Neural cell (in vitro differentiated cells): ENCODE measurements at regions not wholly inside any gene's neighbourhood (a gene's known extent, or its start where the extent isn't known, plus 50 kb on each side); places are given as distances from the start of the nearest gene placed in this dataset.

Experiments used
- H2AFZ ChIP-seq: fragments of 200-600, 300-800 bp; sonication (generic), shearing (Covaris generic); 2 replicates; pipeline ENCODE4 v1.6.0; 2014; ENCODE audit warnings: low read depth, mild to moderate bottlenecking, antibody characterized with exemption, low read length, moderate library complexity
- H3F3A ChIP-seq: fragments of 200-600 bp; shearing (Covaris generic); 2 replicates; pipeline ENCODE4 v1.6.1; 2016; ENCODE audit warnings: mild to moderate bottlenecking, moderate library complexity, mixed read lengths, antibody characterized with exemption, low read length; ENCODE audit not compliant: insufficient read depth, poor library complexity, severe bottlenecking
- H3K27ac ChIP-seq: fragments of 200-600, 300-800 bp; sonication (generic), shearing (Covaris generic); 2 replicates; pipeline ENCODE4 v1.5.1; 2014; ENCODE audit warnings: mild to moderate bottlenecking, low read length, moderate library complexity
- H3K27me3 ChIP-seq: fragments of 300-800, 200-600 bp; sonication (generic), shearing (Covaris generic); 2 replicates; pipeline ENCODE4 v1.6.0; 2014; ENCODE audit warnings: mild to moderate bottlenecking, low read depth, low read length, moderate library complexity; ENCODE audit not compliant: insufficient read depth
- H3K36me3 ChIP-seq: fragments of 300-800, 200-600 bp; sonication (generic), shearing (Covaris generic); 2 replicates; pipeline ENCODE4 v1.5.1; 2014; ENCODE audit warnings: mild to moderate bottlenecking, antibody characterized with exemption, low read length, moderate library complexity; ENCODE audit not compliant: insufficient read depth
- H3K4me2 ChIP-seq: fragments of 300-800, 200-600 bp; sonication (generic), shearing (Covaris generic); 2 replicates; pipeline ENCODE4 v1.6.0; 2014; ENCODE audit warnings: mild to moderate bottlenecking, low read length
- H3K4me3 ChIP-seq: fragments of 300-800, 200-600 bp; sonication (generic), shearing (Covaris generic); 2 replicates; pipeline ENCODE4 v1.5.1; 2014; ENCODE audit warnings: mild to moderate bottlenecking, low read length, moderate library complexity
- H3K79me2 ChIP-seq: fragments of 200-600 bp; shearing (Covaris generic); replicated peaks from 2 replicates; pipeline ENCODE4 v1.6.0; 2014; ENCODE audit warnings: mild to moderate bottlenecking, low read length, moderate library complexity; ENCODE audit not compliant: insufficient read depth
- H3K9ac ChIP-seq: fragments of 300-800, 200-600 bp; sonication (generic), shearing (Covaris generic); 2 replicates; pipeline ENCODE4 v1.6.1; 2016; ENCODE audit warnings: mild to moderate bottlenecking, low read length, mixed read lengths
- H3K9me2 ChIP-seq: fragments of 200-600 bp; shearing (Covaris generic); 2 replicates; pipeline ENCODE4 v1.6.1; 2016; ENCODE audit warnings: mild to moderate bottlenecking, low read length, mixed read lengths; ENCODE audit not compliant: insufficient read depth
- H3K9me3 ChIP-seq: fragments of 200-600, 300-800 bp; sonication (generic), shearing (Covaris generic); 2 replicates; pipeline ENCODE4 v1.6.1; 2016; ENCODE audit warnings: mild to moderate bottlenecking, mixed run types, low read length, moderate library complexity, mixed read lengths
- H4K20me1 ChIP-seq: fragments of 200-600 bp; shearing (Covaris generic); 2 replicates; pipeline ENCODE4 v1.6.1; 2016; ENCODE audit warnings: mild to moderate bottlenecking, mixed run types; ENCODE audit not compliant: insufficient read depth
- CTCF ChIP-seq: fragments of 450-650 bp; IDR thresholded peaks from 2 replicates; pipeline ENCODE4 v1.5.1; 2014; ENCODE audit warnings: antibody characterized with exemption, mild to moderate bottlenecking, moderate library complexity; ENCODE audit not compliant: poor library complexity, severe bottlenecking
- EP300 ChIP-seq: fragments of 450-650 bp; conservative IDR thresholded peaks from 2 replicates; pipeline ENCODE4 v1.6.1; 2014; ENCODE audit warnings: antibody characterized with exemption, mild to moderate bottlenecking, moderate library complexity; ENCODE audit not compliant: poor library complexity, severe bottlenecking
- EZH2 ChIP-seq: fragments of 200-600, 300-800 bp; shearing (Covaris generic), sonication (generic); IDR thresholded peaks from 2 replicates; pipeline ENCODE4 v1.6.1; 2014; ENCODE audit warnings: antibody characterized with exemption, low read length, borderline replicate concordance, mild to moderate bottlenecking; ENCODE audit not compliant: insufficient read depth, poor library complexity, severe bottlenecking
- MXI1 ChIP-seq: fragments of 450-650 bp; conservative IDR thresholded peaks from 2 replicates; pipeline ENCODE4 v1.6.1; 2014; ENCODE audit warnings: antibody characterized with exemption, mild to moderate bottlenecking; ENCODE audit not compliant: poor library complexity, severe bottlenecking
- POLR2AphosphoS5 ChIP-seq: IDR thresholded peaks from 2 replicates; pipeline ENCODE4 v1.6.1; 2012
- RAD21 ChIP-seq: fragments of 450-650 bp; conservative IDR thresholded peaks from 2 replicates; pipeline ENCODE4 v1.6.1; 2014; ENCODE audit warnings: antibody characterized with exemption, mild to moderate bottlenecking, moderate library complexity
- REST ChIP-seq: IDR thresholded peaks from 2 replicates; pipeline ENCODE4 v1.6.1; 2012; ENCODE audit warnings: borderline replicate concordance
- SMC3 ChIP-seq: fragments of 450-650 bp; conservative IDR thresholded peaks from 2 replicates; pipeline ENCODE4 v1.6.1; 2014; ENCODE audit warnings: antibody characterized with exemption, mild to moderate bottlenecking, moderate library complexity; ENCODE audit not compliant: poor library complexity
- TAF1 ChIP-seq: IDR thresholded peaks from 2 replicates; pipeline ENCODE4 v1.6.1; 2012; ENCODE audit warnings: low read depth

GRCh38 chr11:27231530-27231929 lies 131.5 kb downstream of the CCDC34 start:
- no peaks in the 10 kb centered on the region for H3K9me2 ChIP-seq
- H4K20me1 ChIP-seq, result no peaks in the 10 kb centered on the region
- no peak overlapping the region for H3K9ac ChIP-seq
- H3K79me2 ChIP-seq, result no peaks in the 10 kb centered on the region
- no peak overlapping the region for H3K27ac ChIP-seq
- no peak overlapping the region for H2AFZ ChIP-seq
- no peak overlapping the region for H3K4me2 ChIP-seq
- no peak overlapping the region for H3K4me3 ChIP-seq
- H3K27me3 ChIP-seq, result no peaks in the 10 kb centered on the region
- no peaks in the 10 kb centered on the region for H3F3A ChIP-seq
- H3K9me3 ChIP-seq, result no peaks in the 10 kb centered on the region
- no peak for TF ChIP-seq CTCF
- no peak for TF ChIP-seq MXI1
- no peak for TF ChIP-seq TAF1
- TF ChIP-seq REST, result no peak
- no peak for TF ChIP-seq EZH2
- TF ChIP-seq SMC3, result no peak
- TF ChIP-seq POLR2AphosphoS5, result no peak
- no peak for TF ChIP-seq EP300
- no peak for TF ChIP-seq RAD21
- H3K36me3 ChIP-seq, result no peaks in the 10 kb centered on the region

- H3K27me3 ChIP-seq, result no peaks in the 10 kb centered on the region
- no peak overlapping the region for H3K4me2 ChIP-seq
- no peaks in the 10 kb centered on the region for H3K9me2 ChIP-seq
- no peaks in the 10 kb centered on the region for H3K36me3 ChIP-seq
- H3K4me3 ChIP-seq, result no peak overlapping the region
- H2AFZ ChIP-seq, result no peak overlapping the region
- no peak overlapping the region for H3K27ac ChIP-seq
- TF ChIP-seq CTCF, result no peak
- no peak for TF ChIP-seq EP300
- TF ChIP-seq MXI1, result no peak
- no peak for TF ChIP-seq REST
- no peak for TF ChIP-seq TAF1
- TF ChIP-seq SMC3, result no peak
- TF ChIP-seq EZH2, result no peak
- no peak for TF ChIP-seq POLR2AphosphoS5
- no peak for TF ChIP-seq RAD21
- H4K20me1 ChIP-seq, result no peaks in the 10 kb centered on the region
- no peaks in the 10 kb centered on the region for H3F3A ChIP-seq
- no peak overlapping the region for H3K9ac ChIP-seq
- H3K79me2 ChIP-seq, result no peaks in the 10 kb centered on the region
- H3K9me3 ChIP-seq, result no peaks in the 10 kb centered on the region
Observed at GRCh38 chr11:27230192-27230572, 132.8 kb downstream of the CCDC34 start.
